Trophoblast cell (in vitro differentiated cells and primary cell): ENCODE measurements at regions not wholly inside any gene's neighbourhood (a gene's known extent, or its start where the extent isn't known, plus 50 kb on each side); places are given as distances from the start of the nearest gene placed in this dataset.

Experiments
- DNase-seq, 2 donors: peaks; one replicate each; pipeline ENCODE4 v3.0.0-alpha.2; 2016
- H2AFZ ChIP-seq: 2 replicates; pipeline ENCODE4 v1.6.1; 2013; ENCODE audit warnings: low read length, moderate library complexity, mild to moderate bottlenecking; ENCODE audit not compliant: insufficient read depth, poor library complexity
- H2AK5ac ChIP-seq: 2 replicates; pipeline ENCODE4 v1.6.1; 2013; ENCODE audit warnings: mild to moderate bottlenecking, low read length
- H2BK120ac ChIP-seq: 2 replicates; pipeline ENCODE4 v1.6.1; 2013; ENCODE audit warnings: low read length, mild to moderate bottlenecking, moderate library complexity; ENCODE audit not compliant: insufficient read depth, poor library complexity
- H2BK12ac ChIP-seq: 2 replicates; pipeline ENCODE4 v1.6.1; 2013; ENCODE audit warnings: mild to moderate bottlenecking, low read length, moderate library complexity
- H2BK5ac ChIP-seq: 2 replicates; pipeline ENCODE4 v1.6.1; 2013; ENCODE audit warnings: low read length, low read depth, moderate library complexity, mild to moderate bottlenecking; ENCODE audit not compliant: poor library complexity
- H3K14ac ChIP-seq: 2 replicates; pipeline ENCODE4 v1.6.1; 2013; ENCODE audit warnings: mild to moderate bottlenecking, low read length
- H3K18ac ChIP-seq: 2 replicates; pipeline ENCODE4 v1.6.1; 2013; ENCODE audit warnings: mild to moderate bottlenecking, low read length
- H3K23ac ChIP-seq: 2 replicates; pipeline ENCODE4 v1.6.1; 2013; ENCODE audit warnings: low read length
- H3K27ac ChIP-seq: 2 replicates; pipeline ENCODE4 v1.5.1; 2013; ENCODE audit warnings: low read depth, mild to moderate bottlenecking, inconsistent platforms, low read length, moderate library complexity
- H3K27me3 ChIP-seq: 2 replicates; pipeline ENCODE4 v1.6.1; 2013; ENCODE audit warnings: inconsistent platforms, mild to moderate bottlenecking, low read length, moderate library complexity; ENCODE audit not compliant: insufficient read depth
- H3K36me3 ChIP-seq, 2 experiments: 1 replicate in 1 of 2; 2 replicates in 1 of 2; pipeline ENCODE4 v1.6.1; 2013; ENCODE audit warnings: low read length in 2 of 2, mild to moderate bottlenecking in 2 of 2, moderate library complexity in 1 of 2; ENCODE audit not compliant: insufficient read depth in 2 of 2, control insufficient read depth in 1 of 2
- H3K4ac ChIP-seq: 2 replicates; pipeline ENCODE4 v1.6.1; 2013; ENCODE audit warnings: low read depth, mild to moderate bottlenecking, low read length, moderate library complexity
- H3K4me1 ChIP-seq, 2 experiments: 1 replicate in 1 of 2; 2 replicates in 1 of 2; pipeline ENCODE4 v1.6.1; 2013; ENCODE audit warnings: low read length in 2 of 2, mild to moderate bottlenecking in 2 of 2, moderate library complexity in 1 of 2; ENCODE audit not compliant: insufficient read depth in 2 of 2, control insufficient read depth in 1 of 2
- H3K4me2 ChIP-seq: 2 replicates; pipeline ENCODE4 v1.6.1; 2013; ENCODE audit warnings: inconsistent platforms, mild to moderate bottlenecking, low read length, moderate library complexity
- H3K4me3 ChIP-seq: 2 replicates; pipeline ENCODE4 v1.5.1; 2013; ENCODE audit warnings: mild to moderate bottlenecking, low read depth, low read length, inconsistent platforms
- H3K79me1 ChIP-seq: one replicate; pipeline ENCODE4 v1.6.1; 2013; ENCODE audit warnings: low read length
- H3K79me2 ChIP-seq: 2 replicates; pipeline ENCODE4 v1.6.1; 2013; ENCODE audit warnings: low read length, mild to moderate bottlenecking; ENCODE audit not compliant: control insufficient read depth, insufficient read depth, poor library complexity
- H3K9ac ChIP-seq: 2 replicates; pipeline ENCODE4 v1.6.1; 2013; ENCODE audit warnings: mild to moderate bottlenecking, low read length
- H3K9me3 ChIP-seq: 2 replicates; pipeline ENCODE4 v1.6.1; 2013; ENCODE audit warnings: low read depth, mild to moderate bottlenecking, control low read depth, inconsistent platforms, low read length; ENCODE audit not compliant: insufficient read depth
- H4K12ac ChIP-seq: 2 replicates; pipeline ENCODE4 v1.6.1; 2013; ENCODE audit warnings: low read depth, mild to moderate bottlenecking, low read length, moderate library complexity
- H4K8ac ChIP-seq: 2 replicates; pipeline ENCODE4 v1.6.1; 2013; ENCODE audit warnings: low read depth, mild to moderate bottlenecking, low read length, moderate library complexity
- H4K91ac ChIP-seq: one replicate; pipeline ENCODE4 v1.6.1; 2013; ENCODE audit warnings: low read depth, mild to moderate bottlenecking, low read length, moderate library complexity
- WGBS: extraction: QIAGEN DNeasy Blood & Tissue Kit; methylation state at CpG from one replicate; pipeline ENCODE4 v1.1.7; 2013; ENCODE audit warnings: missing lambda C conversion rate; ENCODE audit not compliant: insufficient read length, insufficient coverage; ENCODE audit errors: extremely low coverage; 5-methylcytosine and 5-hydroxymethylcytosine counted together

GRCh38 chr3:5057857-5058324 is 64.2 kb upstream of the ARL8B start:
- no peak overlapping the region for H3K27ac ChIP-seq
- WGBS, result no CpG with 5 or more reads among the region's 7 CpGs
- peaks cover 4% of the 10 kb centered on the region for H3K79me1 ChIP-seq
- H3K4ac ChIP-seq, result no peak overlapping the region
- no peak overlapping the region for H2BK120ac ChIP-seq
- H2AFZ ChIP-seq, result no peak overlapping the region
- no peak overlapping the region for H3K4me2 ChIP-seq
- peaks cover 1% of the 10 kb centered on the region for H3K79me2 ChIP-seq
- H3K23ac ChIP-seq, result no peak overlapping the region
- H4K91ac ChIP-seq, result no peak overlapping the region
- no peak overlapping the region for H3K4me3 ChIP-seq
- no peaks in the 10 kb centered on the region for H3K9me3 ChIP-seq
- no peak overlapping the region for H2BK5ac ChIP-seq
- H4K12ac ChIP-seq, result no peak overlapping the region
- no peaks in the 10 kb centered on the region for H3K27me3 ChIP-seq
- no peak overlapping the region for H4K8ac ChIP-seq
- H3K4me1 ChIP-seq, result peaks cover 6 to 11% of the 10 kb centered on the region in 2 experiments
- peak overlapping the region; percentile 27 for H3K18ac ChIP-seq
- no peak overlapping the region for H3K14ac ChIP-seq
- H2AK5ac ChIP-seq, result no peak overlapping the region
- no peak overlapping the region for H2BK12ac ChIP-seq
- H3K9ac ChIP-seq, result no peak overlapping the region
- no peaks in the 10 kb centered on the region for H3K36me3 ChIP-seq
- DNase-seq, result peak; percentile 90 to 95

GRCh38 chr3:5058471-5058951 is 63.6 kb upstream of the ARL8B start:
- Histone ChIP-seq H3K36me3 (no peaks in the 10 kb centered on the region), H3K79me1 (peaks cover 4% of the 10 kb centered on the region), H3K27ac (no peak overlapping the region), H3K14ac (no peak overlapping the region), H3K23ac (no peak overlapping the region), H3K18ac (no peak overlapping the region), H2BK5ac (no peak overlapping the region), H3K4me2 (no peak overlapping the region), H4K8ac (no peak overlapping the region), H3K4me1 (peaks cover under 1 to 6% of the 10 kb centered on the region in 2 experiments), H2AFZ (no peak overlapping the region), H2AK5ac (no peak overlapping the region), H2BK12ac (no peak overlapping the region), H3K79me2 (peaks cover 1% of the 10 kb centered on the region), H4K91ac (no peak overlapping the region), H3K4ac (no peak overlapping the region), H3K4me3 (no peak overlapping the region), H2BK120ac (no peak overlapping the region), H3K9ac (no peak overlapping the region), H4K12ac (no peak overlapping the region), H3K27me3 (no peaks in the 10 kb centered on the region), H3K9me3 (no peaks in the 10 kb centered on the region)
- no peak for DNase-seq

GRCh38 chr3:5059782-5060181 is 62.3 kb upstream of the ARL8B start:
- no peak overlapping the region for H3K23ac ChIP-seq

GRCh38 chr3:5061218-5061569 is 60.9 kb upstream of the ARL8B start:
- no peak overlapping the region for H2BK12ac ChIP-seq
- H4K12ac ChIP-seq, result no peak overlapping the region
- H3K9me3 ChIP-seq, result no peaks in the 10 kb centered on the region
- H4K91ac ChIP-seq, result no peak overlapping the region
- H2BK120ac ChIP-seq, result no peak overlapping the region
- DNase-seq, result no peak
- no peak overlapping the region for H2BK5ac ChIP-seq
- H3K27me3 ChIP-seq, result no peaks in the 10 kb centered on the region
- H3K23ac ChIP-seq, result no peak overlapping the region
- peaks cover 0 to 3% of the 10 kb centered on the region in 2 experiments for H3K4me1 ChIP-seq
- no peak overlapping the region for H3K27ac ChIP-seq
- no peaks in the 10 kb centered on the region for H3K36me3 ChIP-seq
- H3K18ac ChIP-seq, result no peak overlapping the region
- no CpG with 5 or more reads among the region's 3 CpGs for WGBS
- H3K4me3 ChIP-seq, result no peak overlapping the region
- H4K8ac ChIP-seq, result no peak overlapping the region
- no peak overlapping the region for H3K4me2 ChIP-seq
- no peak overlapping the region for H3K4ac ChIP-seq
- H3K79me2 ChIP-seq, result peaks cover 1% of the 10 kb centered on the region
- no peak overlapping the region for H3K14ac ChIP-seq
- H2AFZ ChIP-seq, result no peak overlapping the region
- H2AK5ac ChIP-seq, result no peak overlapping the region
- no peak overlapping the region for H3K9ac ChIP-seq
- no peaks in the 10 kb centered on the region for H3K79me1 ChIP-seq

More at GRCh38 chr3:5059782-5060181, 62.3 kb upstream of the ARL8B start:
- no peak overlapping the region for H2AFZ ChIP-seq
- DNase-seq, result no peak
- H3K27ac ChIP-seq, result no peak overlapping the region
- H3K4me2 ChIP-seq, result no peak overlapping the region
- H3K79me1 ChIP-seq, result peaks cover 4% of the 10 kb centered on the region
- no peak overlapping the region for H3K4me3 ChIP-seq
- H4K8ac ChIP-seq, result no peak overlapping the region
- no peak overlapping the region for H2BK5ac ChIP-seq
- H3K14ac ChIP-seq, result no peak overlapping the region
- no CpG with 5 or more reads among the region's 7 CpGs for WGBS
- H3K36me3 ChIP-seq, result no peaks in the 10 kb centered on the region
- peaks cover 1% of the 10 kb centered on the region for H3K79me2 ChIP-seq
- H3K27me3 ChIP-seq, result no peaks in the 10 kb centered on the region
- H2AK5ac ChIP-seq, result no peak overlapping the region
- no peak overlapping the region for H3K4ac ChIP-seq
- H2BK12ac ChIP-seq, result no peak overlapping the region
- no peaks in the 10 kb centered on the region for H3K9me3 ChIP-seq
- no peak overlapping the region for H3K9ac ChIP-seq
- H4K91ac ChIP-seq, result no peak overlapping the region
- no peak overlapping the region for H3K18ac ChIP-seq
- H3K4me1 ChIP-seq, result peaks cover 0 to 5% of the 10 kb centered on the region in 2 experiments
- H2BK120ac ChIP-seq, result no peak overlapping the region
- no peak overlapping the region for H4K12ac ChIP-seq
